ENCODE measurements at regions not wholly inside any gene's neighbourhood (a gene's known extent, or its start where the extent isn't known, plus 50 kb on each side); places are given as distances from the start of the nearest gene placed in this dataset.

DNA sequence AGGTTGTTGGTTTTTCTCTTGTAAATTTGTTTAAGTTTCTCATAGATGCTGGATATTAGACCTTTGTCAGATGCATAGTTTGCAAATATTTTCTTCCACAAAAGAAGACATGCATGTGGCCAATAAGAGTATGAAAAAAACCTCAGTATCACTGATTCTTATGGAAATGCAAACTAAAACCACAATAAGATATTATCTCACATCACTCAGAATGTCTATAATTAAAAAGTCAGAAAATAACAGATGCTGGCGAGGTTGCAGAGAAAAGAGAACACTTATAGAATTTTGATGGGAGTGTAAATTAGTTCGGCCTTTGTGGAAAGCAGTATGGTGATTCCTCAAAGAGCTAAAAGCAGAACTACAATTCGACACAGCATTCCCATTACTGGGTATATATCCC is 1355.6 kb downstream of the FAM133A start:
- no peak for DNase-seq

GRCh38 chrX:95040104-95040503 is 1366.1 kb downstream of the FAM133A start:
- no peak for DNase-seq

DNA sequence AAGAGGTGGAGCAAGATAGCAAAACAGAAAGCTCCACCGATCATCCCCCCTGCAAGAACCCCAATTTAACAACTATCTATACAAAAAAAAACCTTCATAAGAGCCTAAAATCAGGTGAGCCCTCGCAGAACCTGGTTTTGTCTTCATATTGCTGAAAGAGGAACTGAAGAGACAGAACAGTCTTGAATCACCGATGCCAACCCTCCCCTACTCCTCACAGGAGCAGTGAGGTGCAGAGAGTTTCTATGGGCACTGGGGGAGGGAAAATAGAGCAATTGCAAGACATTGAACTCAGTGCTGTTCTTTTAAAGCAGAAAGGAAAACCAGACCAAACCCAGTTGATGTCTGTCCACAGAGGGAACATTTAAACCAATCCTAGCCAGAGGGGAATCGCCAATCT is 1370.3 kb downstream of the FAM133A start:
- no peak for DNase-seq

DNA sequence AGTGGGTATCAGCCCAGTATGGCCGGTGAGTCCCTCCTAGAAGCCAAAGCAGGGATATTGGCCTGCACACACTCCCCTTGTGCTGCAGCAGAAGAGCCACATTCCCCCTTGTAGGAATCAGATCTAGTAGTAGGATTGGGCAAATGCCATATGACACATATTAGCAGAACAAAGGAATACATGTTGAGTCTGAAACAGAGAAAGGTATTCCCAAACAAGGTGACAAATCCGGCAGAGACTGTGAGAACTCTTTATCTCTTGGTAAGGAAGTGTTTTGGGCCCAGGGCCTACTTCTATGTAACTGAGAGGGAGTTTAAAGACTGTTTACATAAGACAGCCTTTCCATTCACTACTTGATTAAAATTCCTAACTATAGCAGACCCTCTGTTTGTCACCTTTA is 1382.0 kb downstream of the FAM133A start:
- no peak for DNase-seq

DNA sequence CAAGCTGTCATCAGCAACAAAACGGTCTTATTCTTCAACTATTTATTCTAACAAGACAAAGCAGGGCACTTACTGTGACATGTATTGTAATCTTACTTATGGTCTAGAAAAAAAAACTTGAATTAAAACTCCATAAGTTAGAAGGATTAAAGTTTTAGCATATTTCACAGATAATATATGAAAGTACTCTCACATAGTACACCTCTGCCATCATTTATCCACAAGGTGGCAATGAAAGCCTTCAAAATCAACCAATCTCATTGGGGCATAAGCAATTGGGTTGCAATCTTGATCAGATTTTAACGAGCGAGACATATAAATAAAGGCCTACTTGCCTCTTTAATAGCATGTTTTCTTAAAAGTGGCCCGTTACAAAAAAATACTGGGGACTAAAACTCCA is 1382.9 kb downstream of the FAM133A start:
- DNase-seq = no peak

DNA sequence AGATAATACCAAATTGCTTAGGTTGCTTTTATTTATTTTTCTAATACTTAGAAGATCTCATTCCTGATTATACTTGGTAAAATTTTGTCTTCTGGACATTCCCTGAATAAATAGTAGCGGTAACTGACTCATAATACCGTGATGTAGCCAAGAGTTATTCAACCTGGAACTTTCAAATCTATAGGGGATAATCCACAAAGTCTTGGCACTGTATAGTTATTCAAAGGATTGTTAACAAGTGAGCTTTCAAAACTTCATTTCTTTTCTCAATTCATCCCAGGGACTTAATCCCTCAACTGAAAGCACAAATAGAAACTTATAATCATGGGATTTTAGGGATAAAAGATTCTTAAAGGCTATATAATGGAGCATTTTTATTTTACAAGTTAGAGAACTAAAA is 1383.3 kb downstream of the FAM133A start:
- DNase-seq = no peak

DNA sequence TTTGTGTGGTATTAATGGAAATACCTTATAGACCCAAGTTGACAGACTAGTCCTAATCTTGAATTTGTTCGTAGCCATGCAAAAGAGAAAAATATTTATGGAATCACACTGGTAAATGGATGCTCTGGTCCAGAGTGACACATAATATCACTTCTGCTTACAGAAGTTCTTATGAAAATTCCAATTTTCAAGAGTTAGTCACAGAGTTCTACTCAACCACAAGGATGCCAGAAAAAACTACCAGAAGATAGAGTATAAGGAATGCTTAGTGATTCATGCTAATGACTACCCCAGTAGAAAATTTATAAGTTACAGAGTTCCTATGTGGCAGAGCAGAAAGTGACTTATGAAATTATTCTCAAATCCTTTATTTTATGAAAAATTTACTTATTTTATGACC is 1384.8 kb downstream of the FAM133A start:
- no peak for DNase-seq

- DNase-seq = no peak
Observed at GRCh38 chrX:95059909-95060308, 1385.9 kb downstream of the FAM133A start.

DNA sequence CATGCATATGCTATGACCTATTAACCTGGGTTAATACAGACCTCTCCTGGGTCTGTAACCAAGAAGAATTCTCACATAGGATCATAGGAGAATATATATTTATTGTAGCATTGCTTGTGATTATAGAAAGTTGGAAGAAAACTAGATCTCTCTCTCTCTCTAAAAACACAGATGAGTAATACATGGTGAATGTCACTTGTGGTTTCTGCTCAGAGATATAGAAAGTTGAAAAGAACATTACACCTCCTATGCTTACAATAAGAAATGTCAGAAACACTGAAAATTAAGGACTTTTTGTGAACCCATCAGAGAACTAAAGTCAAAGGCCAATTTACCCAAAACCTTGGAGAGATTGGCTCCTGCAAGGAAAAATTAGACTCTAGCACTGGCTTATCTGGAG is 1389.5 kb downstream of the FAM133A start:
- DNase-seq = no peak

GRCh38 chrX:95065151-95065550 is 1391.1 kb downstream of the FAM133A start:
- DNase-seq = no peak

GRCh38 chrX:95071052-95071451 is 1397.0 kb downstream of the FAM133A start:
- DNase-seq = no peak

- DNase-seq = no peak
Observed at GRCh38 chrX:95071621-95072020, 1397.6 kb downstream of the FAM133A start.

- DNase-seq = peak; percentile 2 to 3
Observed at GRCh38 chrX:95076449-95076848, 1402.4 kb downstream of the FAM133A start.

DNA sequence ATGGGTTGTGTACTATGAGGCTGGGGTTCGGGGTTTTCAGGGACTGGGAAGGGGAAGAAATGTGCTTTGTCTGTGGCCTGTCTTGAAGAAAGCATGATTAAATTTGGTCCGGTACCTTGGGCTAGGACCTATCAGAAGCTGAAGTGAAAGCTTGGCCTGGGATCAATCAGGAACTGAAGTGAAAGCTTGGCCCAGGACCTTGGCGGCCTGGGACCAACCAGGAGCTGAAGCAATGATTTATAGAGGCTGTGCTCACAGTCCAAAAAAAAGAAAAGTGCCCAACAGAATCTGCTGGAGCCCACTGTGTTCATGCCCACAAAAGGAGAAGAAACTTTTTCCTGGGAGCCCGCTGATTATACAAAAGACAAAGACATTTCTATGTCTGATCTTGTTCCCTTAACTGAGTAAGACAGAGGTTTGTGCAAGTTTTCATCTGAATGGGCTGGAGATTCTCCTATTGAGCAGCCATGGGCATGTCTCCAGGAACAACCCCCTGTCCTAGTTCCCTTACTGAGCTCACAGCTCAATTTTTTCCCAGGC is 1427.9 kb downstream of the FAM133A start:
- no peak for DNase-seq

DNA sequence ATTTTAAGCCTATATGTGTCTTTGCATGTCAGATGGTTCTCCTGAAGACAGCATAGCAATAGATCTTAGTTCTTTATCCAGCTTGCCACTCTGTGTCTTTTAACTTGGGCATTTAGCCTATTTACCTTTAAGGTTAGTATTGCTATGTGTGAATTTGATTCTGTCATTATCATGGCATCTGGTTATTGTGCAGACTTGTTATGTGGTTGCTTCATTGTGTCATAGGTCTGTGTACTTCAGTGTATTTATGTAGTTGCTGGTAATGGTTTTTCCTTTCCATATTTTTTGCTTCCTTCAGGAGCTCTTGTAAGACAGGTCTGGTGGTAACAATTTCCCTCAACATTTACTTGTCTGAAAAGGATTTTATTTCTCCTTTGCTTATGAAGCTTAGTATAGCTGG is 1443.5 kb downstream of the FAM133A start:
- no peak for DNase-seq

DNA sequence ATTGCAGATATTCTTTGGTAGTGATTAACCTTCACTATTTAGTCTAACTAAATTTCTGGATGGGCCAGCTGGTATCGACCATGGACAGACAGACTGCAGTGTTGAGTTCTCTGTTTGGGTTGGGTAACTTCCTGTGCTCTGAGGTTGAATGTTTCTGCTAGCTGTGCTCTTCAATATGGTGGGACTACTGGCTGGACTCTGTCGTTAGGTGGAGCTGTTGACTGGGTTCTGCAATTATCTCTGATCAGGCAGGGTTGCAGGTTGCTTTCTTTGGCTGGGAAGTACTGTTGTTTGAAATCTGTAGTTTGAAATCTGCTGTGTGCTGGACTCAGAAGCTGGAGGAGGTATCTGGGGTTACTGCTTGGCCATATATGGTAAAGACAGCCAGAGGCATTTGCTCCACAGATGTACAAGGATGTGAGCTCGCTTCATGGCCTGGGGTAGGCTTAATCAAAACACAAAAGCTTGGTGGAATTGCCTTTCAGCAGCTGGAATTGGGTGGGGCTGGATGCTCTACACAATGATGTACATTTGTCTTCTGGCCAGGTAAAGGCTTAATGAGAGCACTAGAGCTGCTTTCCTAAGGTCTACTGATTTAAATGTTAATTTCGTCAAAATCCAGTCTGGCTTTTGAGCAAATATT is 1472.0 kb downstream of the FAM133A start:
- DNase-seq = no peak

DNA sequence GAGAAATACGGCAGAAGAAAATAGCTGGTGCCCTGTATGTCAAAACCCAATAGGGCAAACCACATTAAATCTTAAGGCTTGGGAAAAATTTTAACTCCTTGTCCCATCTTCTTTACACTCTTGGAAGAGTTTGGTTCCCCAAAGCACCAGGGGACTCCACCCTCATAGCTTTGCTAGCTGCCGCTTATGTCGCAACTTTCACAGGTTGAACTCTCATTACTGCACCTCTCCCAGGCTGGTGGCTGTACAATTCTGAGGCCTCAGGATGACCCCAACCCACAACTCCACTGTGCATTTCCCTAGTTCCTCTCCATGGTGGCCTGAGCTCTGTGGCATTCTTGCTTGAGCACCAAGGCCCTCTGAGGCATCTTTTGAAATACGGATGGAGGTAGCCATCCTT is 1478.8 kb downstream of the FAM133A start:
- no peak for DNase-seq

GRCh38 chrX:95156566-95156965 is 1482.6 kb downstream of the FAM133A start:
- DNase-seq = no peak

All from inflammatory macrophage (primary cell).